ENCODE measurements at regions not wholly inside any gene's neighbourhood (a gene's known extent, or its start where the extent isn't known, plus 50 kb on each side); places are given as distances from the start of the nearest gene placed in this dataset.

DNA sequence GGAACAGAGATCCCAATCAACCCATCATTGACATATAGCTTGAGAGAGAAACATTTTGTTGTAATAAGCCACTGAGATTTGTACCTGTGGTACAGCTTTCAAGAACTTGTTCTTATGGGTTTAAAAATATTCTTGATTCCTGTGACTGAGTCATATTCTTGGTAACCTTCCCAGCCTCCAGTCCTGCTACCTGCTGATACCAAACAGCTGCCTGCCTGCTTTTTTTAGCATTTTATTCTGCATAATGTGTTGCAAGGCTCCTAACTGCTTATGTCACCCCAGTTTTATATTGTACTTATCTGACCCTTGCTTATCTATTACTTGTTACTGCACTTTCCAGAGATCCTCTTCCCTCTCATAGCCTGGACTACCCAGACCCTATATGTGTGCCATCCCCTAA lies 349.3 kb upstream of the SOX2 start:
- Histone ChIP-seq H3K36me3 (no peaks in the 10 kb centered on the region), H3K9me3 (no peaks in the 10 kb centered on the region), H3K4me1 (ENCODE audit: control insufficient read depth in 1 of 2, insufficient read depth in 1 of 2, low read depth in 1 of 2, low read length in 1 of 2) (no peaks in the 10 kb centered on the region)

DNA sequence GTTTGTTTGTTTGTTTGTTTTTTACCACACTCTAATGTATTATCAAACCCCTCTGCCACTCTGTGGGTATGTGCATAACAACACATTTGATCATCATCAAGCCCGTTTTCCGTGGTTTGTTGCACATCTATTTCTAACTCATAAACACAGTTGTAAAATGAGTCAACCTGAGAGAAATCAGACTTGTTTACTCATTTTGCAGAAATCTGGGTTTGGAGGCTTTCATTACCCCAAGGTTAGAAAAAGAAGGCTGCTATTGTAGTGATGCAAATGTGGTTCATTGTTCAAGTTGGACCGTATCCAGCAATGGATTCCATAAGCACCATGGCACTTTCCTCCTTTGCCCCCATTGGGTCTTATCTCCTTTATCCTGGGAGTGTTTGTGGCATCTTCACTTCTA lies 353.2 kb upstream of the SOX2 start:
- H3K36me3 ChIP-seq = no peaks in the 10 kb centered on the region
- no peak overlapping the region for H3K4me3 ChIP-seq (ENCODE audit: low read depth in 1 of 2, low read length in 1 of 2)
- TF ChIP-seq, protein P1, sequence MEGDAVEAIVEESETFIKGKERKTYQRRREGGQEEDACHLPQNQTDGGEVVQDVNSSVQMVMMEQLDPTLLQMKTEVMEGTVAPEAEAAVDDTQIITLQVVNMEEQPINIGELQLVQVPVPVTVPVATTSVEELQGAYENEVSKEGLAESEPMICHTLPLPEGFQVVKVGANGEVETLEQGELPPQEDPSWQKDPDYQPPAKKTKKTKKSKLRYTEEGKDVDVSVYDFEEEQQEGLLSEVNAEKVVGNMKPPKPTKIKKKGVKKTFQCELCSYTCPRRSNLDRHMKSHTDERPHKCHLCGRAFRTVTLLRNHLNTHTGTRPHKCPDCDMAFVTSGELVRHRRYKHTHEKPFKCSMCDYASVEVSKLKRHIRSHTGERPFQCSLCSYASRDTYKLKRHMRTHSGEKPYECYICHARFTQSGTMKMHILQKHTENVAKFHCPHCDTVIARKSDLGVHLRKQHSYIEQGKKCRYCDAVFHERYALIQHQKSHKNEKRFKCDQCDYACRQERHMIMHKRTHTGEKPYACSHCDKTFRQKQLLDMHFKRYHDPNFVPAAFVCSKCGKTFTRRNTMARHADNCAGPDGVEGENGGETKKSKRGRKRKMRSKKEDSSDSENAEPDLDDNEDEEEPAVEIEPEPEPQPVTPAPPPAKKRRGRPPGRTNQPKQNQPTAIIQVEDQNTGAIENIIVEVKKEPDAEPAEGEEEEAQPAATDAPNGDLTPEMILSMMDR (IDR thresholded peaks at IDR 0.05) = no peak
- H3K4me1 ChIP-seq (ENCODE audit: control insufficient read depth in 1 of 2, insufficient read depth in 1 of 2, low read depth in 1 of 2, low read length in 1 of 2) = no peaks in the 10 kb centered on the region
- no peak overlapping the region for H3K27ac ChIP-seq
- no peaks in the 10 kb centered on the region for H3K9me3 ChIP-seq
- H3K27me3 ChIP-seq = no peaks in the 10 kb centered on the region

More for the DNA sequence above, 349.3 kb upstream of the SOX2 start:
- H3K27ac ChIP-seq = no peak overlapping the region
- no peak overlapping the region for H3K4me3 ChIP-seq (ENCODE audit: low read depth in 1 of 2, low read length in 1 of 2)
- H3K27me3 ChIP-seq = no peaks in the 10 kb centered on the region
- TF ChIP-seq, protein P1 (IDR thresholded peaks at IDR 0.05) = no peak

DNA sequence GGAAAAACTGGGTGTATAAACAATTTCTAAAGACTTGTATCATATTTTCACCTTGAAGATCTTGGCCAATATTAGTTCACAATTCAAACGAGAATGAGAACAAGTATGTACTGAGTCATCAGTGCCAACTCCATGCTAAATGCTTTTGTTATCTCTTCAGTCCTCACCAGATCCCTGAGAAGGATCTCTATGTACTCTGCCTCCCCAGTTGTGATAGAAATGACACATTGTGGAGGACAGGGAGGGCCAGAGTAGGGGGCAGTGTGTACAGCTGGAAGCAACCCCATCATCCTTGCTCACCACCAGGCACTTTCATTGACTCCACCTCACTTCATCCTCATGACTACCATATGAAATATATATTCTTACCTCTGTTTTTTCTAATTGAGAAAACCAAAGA lies 353.7 kb upstream of the SOX2 start:
- TF ChIP-seq, protein P1 (IDR thresholded peaks at IDR 0.05) = no peak
- no peaks in the 10 kb centered on the region for H3K9me3 ChIP-seq
- H3K4me1 ChIP-seq (ENCODE audit: control insufficient read depth in 1 of 2, insufficient read depth in 1 of 2, low read depth in 1 of 2, low read length in 1 of 2) = no peaks in the 10 kb centered on the region
- no peaks in the 10 kb centered on the region for H3K36me3 ChIP-seq
- no peak overlapping the region for H3K27ac ChIP-seq
- no peak overlapping the region for H3K4me3 ChIP-seq (ENCODE audit: low read depth in 1 of 2, low read length in 1 of 2)
- H3K27me3 ChIP-seq = no peaks in the 10 kb centered on the region

DNA sequence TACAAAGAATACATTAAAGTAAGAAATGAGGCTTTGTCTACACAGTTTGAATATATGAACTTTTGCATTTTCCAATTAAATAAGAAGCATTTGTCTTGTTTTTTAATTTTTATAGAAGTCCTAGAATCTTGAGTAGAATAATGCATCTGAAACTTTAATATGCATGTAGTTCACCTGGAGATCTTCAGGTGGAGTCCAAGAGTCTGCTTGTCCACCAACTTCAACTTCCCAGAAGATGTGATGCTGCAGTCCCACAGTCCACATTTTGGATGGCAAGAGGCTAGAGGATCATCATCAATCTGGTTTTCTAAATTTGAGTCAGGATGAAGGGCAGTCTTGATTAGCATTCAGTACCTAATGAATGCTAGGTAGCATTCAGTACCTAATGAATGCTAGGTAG lies 357.6 kb upstream of the SOX2 start:
- Histone ChIP-seq H3K27me3 (no peaks in the 10 kb centered on the region), H3K9me3 (no peaks in the 10 kb centered on the region), H3K36me3 (no peaks in the 10 kb centered on the region), H3K27ac (no peak overlapping the region), H3K4me3 (ENCODE audit: low read depth in 1 of 2, low read length in 1 of 2) (no peak overlapping the region), H3K4me1 (ENCODE audit: control insufficient read depth in 1 of 2, insufficient read depth in 1 of 2, low read depth in 1 of 2, low read length in 1 of 2) (no peaks in the 10 kb centered on the region)
- TF ChIP-seq, protein P1 (IDR thresholded peaks at IDR 0.05) = no peak

DNA sequence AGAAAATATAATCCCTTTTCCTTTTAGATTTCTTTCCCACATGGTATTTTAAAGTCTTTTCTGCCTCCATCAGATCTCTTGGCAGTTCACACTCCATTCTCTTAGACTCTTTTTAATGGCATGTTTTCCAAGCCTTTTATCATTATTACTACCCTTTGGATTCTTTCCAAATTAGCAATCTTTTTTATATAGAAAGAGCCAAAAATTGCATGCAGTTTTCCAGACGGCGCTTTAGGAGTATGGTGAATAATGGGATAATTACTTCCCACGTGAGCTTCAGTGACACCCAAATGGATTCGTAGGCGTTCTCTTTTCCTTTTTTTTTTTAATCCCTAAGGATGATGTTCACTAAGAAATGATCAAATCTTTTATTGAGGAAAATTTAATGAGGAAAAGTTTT lies 354.8 kb upstream of the DNAJC19 start:
- no peaks in the 10 kb centered on the region for H3K27me3 ChIP-seq
- no peak overlapping the region for H3K4me3 ChIP-seq (ENCODE audit: low read depth in 1 of 2, low read length in 1 of 2)
- H3K27ac ChIP-seq = no peak overlapping the region
- no peaks in the 10 kb centered on the region for H3K9me3 ChIP-seq
- TF ChIP-seq, protein P1 (IDR thresholded peaks at IDR 0.05) = no peak
- no peaks in the 10 kb centered on the region for H3K36me3 ChIP-seq
- H3K4me1 ChIP-seq (ENCODE audit: control insufficient read depth in 1 of 2, insufficient read depth in 1 of 2, low read depth in 1 of 2, low read length in 1 of 2) = no peaks in the 10 kb centered on the region

DNA sequence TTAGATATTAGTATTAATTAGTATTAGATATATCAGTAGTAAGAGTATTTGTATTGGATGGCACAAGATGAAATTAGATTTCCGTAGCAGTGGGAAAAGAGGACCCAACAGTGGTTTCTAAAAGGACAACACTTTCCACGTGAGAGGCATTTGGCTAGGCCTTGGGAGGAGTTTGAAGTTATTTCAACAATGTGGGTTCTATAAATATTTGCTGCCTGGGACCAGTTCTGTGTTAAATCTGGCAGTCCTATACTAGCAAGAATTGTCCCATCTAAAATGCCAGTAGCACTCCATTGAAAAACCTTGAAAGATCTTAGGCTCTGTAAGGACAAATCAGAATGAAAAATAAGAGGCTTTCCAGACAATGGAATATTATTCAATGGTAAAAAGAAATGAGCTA lies 347.1 kb upstream of the DNAJC19 start:
- Histone ChIP-seq H3K4me3 (ENCODE audit: low read depth in 1 of 2, low read length in 1 of 2) (no peak overlapping the region), H3K36me3 (no peaks in the 10 kb centered on the region), H3K27ac (no peak overlapping the region), H3K4me1 (ENCODE audit: control insufficient read depth in 1 of 2, insufficient read depth in 1 of 2, low read depth in 1 of 2, low read length in 1 of 2) (no peaks in the 10 kb centered on the region), H3K9me3 (no peaks in the 10 kb centered on the region), H3K27me3 (no peaks in the 10 kb centered on the region)
- TF ChIP-seq, protein P1 (IDR thresholded peaks at IDR 0.05) = no peak
